Thyroid gland (tissue), 4 donors: ENCODE measurements at regions not wholly inside any gene's neighbourhood (a gene's known extent, or its start where the extent isn't known, plus 50 kb on each side); places are given as distances from the start of the nearest gene placed in this dataset.

ENCODE experiments used
- POLR2A ChIP-seq, 2 donors: fragments of 450-650 bp; IDR thresholded peaks; one replicate each; pipeline ENCODE4 v1.6.1; 2017; ENCODE audit warnings: antibody characterized with exemption in 2 of 2, mild to moderate bottlenecking in 2 of 2, moderate library complexity in 1 of 2
- TF ChIP-seq, protein P1 (sequence below), 6 experiments: fragments of 200-600 bp in 3 of 6; fragments of 450-650 bp in 3 of 6; sonication (generic) in 3 of 6; IDR thresholded peaks; one replicate each; pipeline ENCODE4 v1.5.1; 2016 to 2019; ENCODE audit warnings: antibody characterized with exemption in 6 of 6, mild to moderate bottlenecking in 2 of 6, inconsistent platforms in 1 of 6, moderate library complexity in 1 of 6

- TF ChIP-seq, protein P1, sequence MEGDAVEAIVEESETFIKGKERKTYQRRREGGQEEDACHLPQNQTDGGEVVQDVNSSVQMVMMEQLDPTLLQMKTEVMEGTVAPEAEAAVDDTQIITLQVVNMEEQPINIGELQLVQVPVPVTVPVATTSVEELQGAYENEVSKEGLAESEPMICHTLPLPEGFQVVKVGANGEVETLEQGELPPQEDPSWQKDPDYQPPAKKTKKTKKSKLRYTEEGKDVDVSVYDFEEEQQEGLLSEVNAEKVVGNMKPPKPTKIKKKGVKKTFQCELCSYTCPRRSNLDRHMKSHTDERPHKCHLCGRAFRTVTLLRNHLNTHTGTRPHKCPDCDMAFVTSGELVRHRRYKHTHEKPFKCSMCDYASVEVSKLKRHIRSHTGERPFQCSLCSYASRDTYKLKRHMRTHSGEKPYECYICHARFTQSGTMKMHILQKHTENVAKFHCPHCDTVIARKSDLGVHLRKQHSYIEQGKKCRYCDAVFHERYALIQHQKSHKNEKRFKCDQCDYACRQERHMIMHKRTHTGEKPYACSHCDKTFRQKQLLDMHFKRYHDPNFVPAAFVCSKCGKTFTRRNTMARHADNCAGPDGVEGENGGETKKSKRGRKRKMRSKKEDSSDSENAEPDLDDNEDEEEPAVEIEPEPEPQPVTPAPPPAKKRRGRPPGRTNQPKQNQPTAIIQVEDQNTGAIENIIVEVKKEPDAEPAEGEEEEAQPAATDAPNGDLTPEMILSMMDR (IDR thresholded peaks at IDR 0.05) = no peak
- TF ChIP-seq POLR2A (IDR thresholded peaks at IDR 0.05) = no peak
Measured at GRCh38 chr13:76677043-76677442, 209.2 kb downstream of the KCTD12 start.
